SK-N-MC (cell line): ENCODE measurements at regions not wholly inside any gene's neighbourhood (a gene's known extent, or its start where the extent isn't known, plus 50 kb on each side); places are given as distances from the start of the nearest gene placed in this dataset.
"Not testable (repeated sequence)": the region's sequence is repeated elsewhere in the genome, so short reads cannot be mapped to it uniquely, and the experiment has no call there.

Experiments
- DNase-seq: peaks from one replicate; pipeline ENCODE4 v3.0.0-alpha.2; 2011; ENCODE audit warnings: low read depth, low spot score
- H3K27ac ChIP-seq: fragments of 200-600 bp; sonication (generic); 2 replicates; pipeline ENCODE4 v1.5.1; 2016; ENCODE audit warnings: mixed run types
- H3K36me3 ChIP-seq: fragments of 200-600 bp; sonication (generic); 2 replicates; pipeline ENCODE4 v1.6.1; 2017; ENCODE audit warnings: antibody characterized with exemption, low read length, mixed read lengths; ENCODE audit not compliant: insufficient read depth
- H3K4me3 ChIP-seq: fragments of 200-600 bp; sonication (generic); 2 replicates; pipeline ENCODE4 v1.5.1; 2016
- H3K9ac ChIP-seq: fragments of 200-600 bp; sonication (generic); 2 replicates; pipeline ENCODE4 v1.8.0; 2017; ENCODE audit warnings: mixed run types, mixed read lengths; ENCODE audit not compliant: insufficient read length
- H3K9me3 ChIP-seq: fragments of 200-600 bp; sonication (generic); 2 replicates; pipeline ENCODE4 v1.6.1; 2017; ENCODE audit warnings: low read depth, mild to moderate bottlenecking, antibody characterized with exemption, low read length, moderate library complexity, mixed read lengths
- EZH2 ChIP-seq: fragments of 200-600 bp; sonication (generic); IDR thresholded peaks from one replicate; pipeline ENCODE4 v1.6.1; 2017; ENCODE audit warnings: antibody characterized with exemption
- FOXP2 ChIP-seq: optimal IDR thresholded peaks from 2 replicates; pipeline ENCODE3; 2011; ENCODE audit warnings: mild to moderate bottlenecking, moderate library complexity; ENCODE audit not compliant: insufficient read depth; ENCODE audit errors: extremely low read length, control extremely low read depth
- POLR2AphosphoS5 ChIP-seq: IDR thresholded peaks from 2 replicates; pipeline ENCODE4 v1.6.1; 2012; ENCODE audit warnings: mild to moderate bottlenecking, low read depth, low read length, borderline replicate concordance

- TF ChIP-seq POLR2AphosphoS5 (no peak), FOXP2 (no peak), EZH2 (no peak)
- Histone ChIP-seq H3K36me3 (no peaks in the 10 kb centered on the region), H3K9ac (no peak overlapping the region), H3K9me3 (no peaks in the 10 kb centered on the region), H3K27ac (no peak overlapping the region), H3K4me3 (no peak overlapping the region)
- no peak for DNase-seq
Measured at GRCh38 chr12:9331218-9331626, 123.0 kb upstream of the PZP start.

- H3K9ac ChIP-seq = no peak overlapping the region
- H3K36me3 ChIP-seq = no peaks in the 10 kb centered on the region
- no peak overlapping the region for H3K27ac ChIP-seq
- DNase-seq = no peak
- TF ChIP-seq FOXP2 (no peak), EZH2 (no peak), POLR2AphosphoS5 (no peak)
- H3K9me3 ChIP-seq = no peaks in the 10 kb centered on the region
- H3K4me3 ChIP-seq = no peak overlapping the region
Measured at GRCh38 chr12:9329019-9329418, 120.8 kb upstream of the PZP start.

GRCh38 chr12:9328065-9328464 is 119.9 kb upstream of the PZP start:
- H3K36me3 ChIP-seq = no peaks in the 10 kb centered on the region
- no peak overlapping the region for H3K4me3 ChIP-seq
- no peak for DNase-seq
- no peaks in the 10 kb centered on the region for H3K9me3 ChIP-seq
- TF ChIP-seq POLR2AphosphoS5 = no peak
- no peak for TF ChIP-seq FOXP2
- TF ChIP-seq EZH2 = no peak
- no peak overlapping the region for H3K27ac ChIP-seq
- no peak overlapping the region for H3K9ac ChIP-seq

- no peak for DNase-seq
Measured at GRCh38 chr12:9327320-9327719, 119.1 kb upstream of the PZP start.

DNA sequence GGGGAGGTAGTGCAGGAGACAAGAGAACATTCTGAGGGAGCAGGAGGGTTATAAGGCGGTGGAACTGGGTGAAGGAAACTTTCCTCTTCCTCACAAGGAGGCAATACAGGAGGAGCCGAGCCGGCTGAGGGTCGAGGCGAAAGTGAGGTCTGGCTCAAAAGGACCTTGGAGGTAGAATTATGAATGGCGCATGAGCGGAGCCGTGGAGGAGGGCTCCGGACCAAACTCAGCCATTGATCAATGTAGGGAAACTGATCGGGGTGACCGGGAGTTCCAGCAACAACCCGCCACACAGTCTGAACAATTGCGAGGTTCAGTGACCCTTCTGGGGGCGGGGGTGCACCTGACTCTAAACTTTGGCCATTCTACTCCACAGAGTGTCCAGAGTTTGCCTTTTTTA is 118.7 kb upstream of the PZP start:
- H3K9me3 ChIP-seq, H3K4me3 ChIP-seq, H3K9ac ChIP-seq, H3K36me3 ChIP-seq, DNase-seq, H3K27ac ChIP-seq: not testable (repeated sequence)

More at GRCh38 chr12:9327320-9327719, 119.1 kb upstream of the PZP start:
- no peak overlapping the region for H3K9ac ChIP-seq
- H3K9me3 ChIP-seq = no peaks in the 10 kb centered on the region
- no peak overlapping the region for H3K4me3 ChIP-seq
- no peak overlapping the region for H3K27ac ChIP-seq
- no peak for TF ChIP-seq POLR2AphosphoS5
- no peak for TF ChIP-seq FOXP2
- no peak for TF ChIP-seq EZH2
- no peaks in the 10 kb centered on the region for H3K36me3 ChIP-seq

DNA sequence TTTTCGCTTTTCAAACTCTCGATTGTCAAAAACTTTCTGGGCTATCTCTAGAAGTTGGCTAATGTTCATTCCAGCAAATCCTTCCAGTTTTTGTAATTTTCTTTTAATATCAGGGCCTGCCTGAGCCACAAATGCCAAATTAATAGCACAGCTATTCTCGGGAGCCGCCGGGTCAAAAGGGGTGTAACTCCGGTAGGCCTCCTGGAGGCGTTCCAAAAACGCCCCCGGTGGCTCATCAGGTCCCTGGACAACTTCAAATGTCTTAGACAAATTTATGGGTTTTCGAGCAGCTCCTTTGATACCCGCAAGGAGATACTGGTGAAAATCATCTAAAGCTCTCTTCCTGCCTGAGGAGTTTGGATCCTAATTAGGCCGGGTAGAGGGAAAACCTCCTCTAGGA is 117.9 kb upstream of the PZP start:
- no peak overlapping the region for H3K9ac ChIP-seq
- DNase-seq = no peak
- H3K27ac ChIP-seq = no peak overlapping the region
- no peaks in the 10 kb centered on the region for H3K36me3 ChIP-seq
- TF ChIP-seq EZH2 = no peak
- H3K4me3 ChIP-seq = no peak overlapping the region
- H3K9me3 ChIP-seq = no peaks in the 10 kb centered on the region

- no peaks in the 10 kb centered on the region for H3K36me3 ChIP-seq
- no peak overlapping the region for H3K9ac ChIP-seq
- no peak for TF ChIP-seq POLR2AphosphoS5
- no peak for TF ChIP-seq EZH2
- no peak for TF ChIP-seq FOXP2
- no peak overlapping the region for H3K4me3 ChIP-seq
- no peak for DNase-seq
- no peak overlapping the region for H3K27ac ChIP-seq
- H3K9me3 ChIP-seq = no peaks in the 10 kb centered on the region
Measured at GRCh38 chr12:9325471-9325870, 117.3 kb upstream of the PZP start.

- no peak for DNase-seq
- TF ChIP-seq EZH2 (no peak), FOXP2 (no peak), POLR2AphosphoS5 (no peak)
Measured at GRCh38 chr12:9324782-9325181, 116.6 kb upstream of the PZP start.

GRCh38 chr12:9323144-9323681 is 115.0 kb upstream of the PZP start:
- Histone ChIP-seq H3K9ac (no peak overlapping the region), H3K9me3 (no peaks in the 10 kb centered on the region), H3K27ac (no peak overlapping the region), H3K4me3 (no peak overlapping the region), H3K36me3 (no peaks in the 10 kb centered on the region)
- TF ChIP-seq FOXP2 (no peak), EZH2 (no peak), POLR2AphosphoS5 (no peak)
- no peak for DNase-seq

More at GRCh38 chr12:9324782-9325181, 116.6 kb upstream of the PZP start:
- H3K4me3 ChIP-seq = no peak overlapping the region
- no peaks in the 10 kb centered on the region for H3K9me3 ChIP-seq
- H3K36me3 ChIP-seq = no peaks in the 10 kb centered on the region
- no peak overlapping the region for H3K9ac ChIP-seq
- H3K27ac ChIP-seq = no peak overlapping the region

- no peak for DNase-seq
- TF ChIP-seq POLR2AphosphoS5 = no peak
- no peak for TF ChIP-seq FOXP2
- TF ChIP-seq EZH2 = no peak
- H3K9me3 ChIP-seq = no peaks in the 10 kb centered on the region
- H3K27ac ChIP-seq = no peak overlapping the region
- no peaks in the 10 kb centered on the region for H3K36me3 ChIP-seq
- H3K4me3 ChIP-seq = no peak overlapping the region
- no peak overlapping the region for H3K9ac ChIP-seq
Measured at GRCh38 chr12:9319842-9320173, 111.6 kb upstream of the PZP start.
